Liver (tissue), 8 donors: ENCODE measurements at regions not wholly inside any gene's neighbourhood (a gene's known extent, or its start where the extent isn't known, plus 50 kb on each side); places are given as distances from the start of the nearest gene placed in this dataset.

Source experiments
- DNase-seq: peaks from one replicate; pipeline ENCODE4 v3.0.0-alpha.2; 2017; ENCODE audit warnings: low spot score
- H3K27ac ChIP-seq, 2 donors: one replicate each; pipeline ENCODE4 v1.7.0; 2013; ENCODE audit warnings: inconsistent platforms in 2 of 2, low read length in 2 of 2, control low read depth in 1 of 2, low read depth in 1 of 2, mild to moderate bottlenecking in 1 of 2
- H3K27me3 ChIP-seq, 4 donors: one replicate each; pipeline versions ENCODE4 v1.6.1 to v1.7.0; 2013; ENCODE audit warnings: low read length in 3 of 4, inconsistent platforms in 1 of 4, mild to moderate bottlenecking in 1 of 4, moderate library complexity in 1 of 4; ENCODE audit not compliant: control insufficient read depth in 4 of 4, insufficient read depth in 4 of 4
- H3K36me3 ChIP-seq, 4 donors: one replicate each; pipeline versions ENCODE4 v1.6.1 to v1.7.0; 2013; ENCODE audit warnings: low read length in 3 of 4, mild to moderate bottlenecking in 3 of 4, low read depth in 1 of 4, moderate library complexity in 1 of 4; ENCODE audit not compliant: control insufficient read depth in 4 of 4, insufficient read depth in 3 of 4
- H3K4me1 ChIP-seq, 4 donors: one replicate each; pipeline versions ENCODE4 v1.6.1 to v1.7.0; 2013; ENCODE audit warnings: low read length in 3 of 4, mild to moderate bottlenecking in 3 of 4, moderate library complexity in 1 of 4; ENCODE audit not compliant: control insufficient read depth in 4 of 4, insufficient read depth in 4 of 4
- H3K4me3 ChIP-seq, 3 donors: one replicate each; pipeline versions ENCODE4 v1.6.1 to v1.7.0; 2013; ENCODE audit warnings: low read length in 3 of 3, control low read depth in 1 of 3, low read depth in 1 of 3, mild to moderate bottlenecking in 1 of 3
- H3K9ac ChIP-seq, 2 donors: one replicate each; pipeline ENCODE4 v1.7.0; 2013; ENCODE audit warnings: low read length in 2 of 2, mild to moderate bottlenecking in 2 of 2, moderate library complexity in 2 of 2, control low read depth in 1 of 2, low read depth in 1 of 2
- H3K9me3 ChIP-seq, 4 donors: one replicate each; pipeline versions ENCODE4 v1.6.1 to v1.7.0; 2013; ENCODE audit warnings: low read length in 3 of 4; ENCODE audit not compliant: control insufficient read depth in 4 of 4
- ATF3 ChIP-seq: IDR thresholded peaks from 2 replicates; pipeline ENCODE4 v1.6.1; 2016; ENCODE audit warnings: antibody characterized with exemption
- CTCF ChIP-seq: fragments of 150-350 bp; IDR thresholded peaks from 2 replicates; pipeline ENCODE4 v1.5.1; 2017; ENCODE audit warnings: improper control_type of control experiment, low read depth, low read length; ENCODE audit not compliant: missing input control
- EGR1 ChIP-seq, 2 donors: IDR thresholded peaks; 2 replicates each; pipeline ENCODE4 v1.6.1; 2016 to 2018; ENCODE audit warnings: antibody characterized with exemption in 2 of 2, low read depth in 2 of 2
- FOXA1 ChIP-seq: IDR thresholded peaks from 2 replicates; pipeline ENCODE4 v1.6.1; 2016; ENCODE audit warnings: antibody characterized with exemption
- FOXA2 ChIP-seq: IDR thresholded peaks from 2 replicates; pipeline ENCODE4 v1.6.1; 2016; ENCODE audit warnings: antibody characterized with exemption
- GABPA ChIP-seq, 2 donors: IDR thresholded peaks in 1 of 2; conservative IDR thresholded peaks in 1 of 2; 2 replicates each; pipeline ENCODE4 v1.6.1; 2016; ENCODE audit warnings: antibody characterized with exemption in 2 of 2, mild to moderate bottlenecking in 1 of 2, moderate library complexity in 1 of 2
- HNF4A ChIP-seq, 2 donors: conservative IDR thresholded peaks; 2 replicates each; pipeline ENCODE4 v1.6.1; 2016; ENCODE audit warnings: antibody characterized with exemption in 2 of 2, mild to moderate bottlenecking in 2 of 2
- MAX ChIP-seq: IDR thresholded peaks from 2 replicates; pipeline ENCODE4 v1.6.1; 2016; ENCODE audit warnings: antibody characterized with exemption
- NR2F2 ChIP-seq: IDR thresholded peaks from 2 replicates; pipeline ENCODE4 v1.6.1; 2016; ENCODE audit warnings: antibody characterized with exemption
- REST ChIP-seq: IDR thresholded peaks from 2 replicates; pipeline ENCODE4 v1.6.1; 2016; ENCODE audit warnings: antibody characterized with exemption, mild to moderate bottlenecking
- RXRA ChIP-seq, 2 donors: IDR thresholded peaks; 2 replicates each; pipeline ENCODE4 v1.6.1; 2017 to 2018; ENCODE audit warnings: antibody characterized with exemption in 2 of 2, mild to moderate bottlenecking in 1 of 2
- YY1 ChIP-seq: IDR thresholded peaks from 2 replicates; pipeline ENCODE4 v1.6.1; 2016; ENCODE audit warnings: antibody characterized with exemption, mild to moderate bottlenecking
- ZBTB33 ChIP-seq: IDR thresholded peaks from 2 replicates; pipeline ENCODE4 v1.6.1; 2016; ENCODE audit warnings: antibody characterized with exemption
- WGBS: extraction: QIAGEN DNeasy Blood & Tissue Kit; methylation state at CpG from one replicate; pipeline ENCODE4 v1.1.7; 2013; 5-methylcytosine and 5-hydroxymethylcytosine counted together
- donor health status: healthy.
- donor health status: healthy.
- donor health status: healthy.
- donor health status: healthy.
- donor health status: healthy.

- 84% methylated on average over 1 of the region's 1 CpG for WGBS
- Histone ChIP-seq H3K9me3 (no peaks in the 10 kb centered on the region), H3K4me1 (no peaks in the 10 kb centered on the region), H3K36me3 (no peaks in the 10 kb centered on the region), H3K27me3 (peaks cover 0 to 2% (median 0%) of the 10 kb centered on the region in 4 donors), H3K9ac (no peak overlapping the region), H3K4me3 (no peak overlapping the region), H3K27ac (no peak overlapping the region)
- DNase-seq: no peak
- TF ChIP-seq EGR1 (IDR thresholded peaks at IDR 0.05; ENCODE audit: low read depth in 2 of 2) (no peak), HNF4A (conservative IDR thresholded peaks at IDR 0.05) (no peak), ZBTB33 (no peak), REST (no peak)
Observed at GRCh38 chr18:56481751-56482150, 156.6 kb downstream of the TXNL1 start.

GRCh38 chr18:56479841-56480240 lies 158.6 kb downstream of the TXNL1 start:
- no peaks in the 10 kb centered on the region for H3K9me3 ChIP-seq
- H3K4me3 ChIP-seq: no peak overlapping the region
- no peak overlapping the region for H3K27ac ChIP-seq
- no peaks in the 10 kb centered on the region for H3K36me3 ChIP-seq
- WGBS: 93% methylated on average over 3 of the region's 3 CpGs
- H3K27me3 ChIP-seq: no peaks in the 10 kb centered on the region
- TF ChIP-seq YY1 (no peak), CTCF (no peak), ZBTB33 (no peak), MAX (no peak), NR2F2 (no peak), ATF3 (no peak), FOXA2 (no peak), REST (no peak), RXRA (IDR thresholded peaks at IDR 0.05) (no peak), HNF4A (conservative IDR thresholded peaks at IDR 0.05) (no peak), FOXA1 (no peak), GABPA (IDR thresholded peaks at IDR 0.05 in 1 of 2, conservative IDR thresholded peaks at IDR 0.05 in 1 of 2) (no peak)
- no peak overlapping the region for H3K9ac ChIP-seq
- H3K4me1 ChIP-seq: no peaks in the 10 kb centered on the region
- no peak for DNase-seq
